Heart left ventricle (tissue), 13 donors: ENCODE measurements at regions not wholly inside any gene's neighbourhood (a gene's known extent, or its start where the extent isn't known, plus 50 kb on each side); places are given as distances from the start of the nearest gene placed in this dataset.

Experiments used
- POLR2A ChIP-seq, 2 donors: fragments of 450-650 bp; IDR thresholded peaks; one replicate each; pipeline ENCODE4 v1.6.1; 2017; ENCODE audit warnings: antibody characterized with exemption in 2 of 2, mild to moderate bottlenecking in 2 of 2, moderate library complexity in 2 of 2
- TF ChIP-seq, protein P1 (sequence below), 12 donors: fragments of 200-600 bp; sonication (generic) in 4 of 12; IDR thresholded peaks; one replicate each; pipeline versions ENCODE4 v1.5.0 to v1.8.0; 2018 to 2022; ENCODE audit warnings: antibody characterized with exemption in 12 of 12, mild to moderate bottlenecking in 5 of 12
- donor health status: ischemic (EF 13 %, LVEDD 7.1; RV severe dilation, severe dysfunction).
- donor health status: DM: no; HTN: yes; CAD: no.
- donor health status: DM: no; HTN: no; CAD: no.
- donor health status: ischemic (EF 25% LVEDD 6.9; RV normal size, moderate dysfunction).
- donor health status: ischemic (EF 25% LVEDD 5.7; RV mildly dilated, moderate dysfunction).
- donor health status: ischemic (EF 35%, LVEDD 5.7; RV mildly dilated, moderate dysfunction).
- donor health status: nonischemic (EF 11% LVEDD 7.7; RV severe dilation, severe dysfunction).
- donor health status: DM: yes; HTN: yes; CAD: no.
- donor health status: PGD.
- donor health status: ischemic (EF 29% LVEDD 5.4; RV normal size, mild dysfunction).
- donor health status: nonischemic (EF 23%, LVEDD 6.1; RV moderate dilation, normal function).

DNA sequence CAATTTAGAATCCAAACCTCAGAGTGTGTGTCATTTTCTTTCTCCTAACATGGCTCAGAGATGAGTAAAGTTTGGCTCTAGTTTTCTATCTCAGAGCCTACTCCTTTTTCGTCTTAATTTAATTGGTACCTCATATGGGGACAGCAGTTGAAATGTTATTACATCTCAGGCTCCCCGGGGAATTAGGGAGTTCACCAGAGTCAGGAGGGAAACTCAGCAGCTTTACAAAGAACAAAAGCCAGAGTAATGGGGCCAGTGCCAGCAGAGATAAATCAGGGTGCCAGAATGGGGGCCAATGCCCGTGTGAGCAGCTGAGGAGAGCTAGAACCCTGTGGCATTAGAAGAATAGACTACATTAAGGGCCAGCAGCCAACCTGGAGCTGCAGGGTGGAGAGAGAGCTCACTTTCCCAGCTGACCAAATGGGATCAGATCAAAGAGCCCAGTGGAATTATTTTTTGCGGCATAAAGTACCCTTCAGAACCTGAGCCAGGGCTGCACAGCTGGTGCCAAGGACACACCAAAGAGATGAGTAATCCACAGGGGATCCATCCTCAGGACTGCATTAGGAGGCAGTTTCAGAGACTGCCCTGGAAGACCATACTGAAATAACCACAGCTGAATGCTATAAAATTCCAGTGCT is 207.1 kb upstream of the DKK2 start:
- no peak for TF ChIP-seq POLR2A (IDR thresholded peaks at IDR 0.05)
- TF ChIP-seq, protein P1, sequence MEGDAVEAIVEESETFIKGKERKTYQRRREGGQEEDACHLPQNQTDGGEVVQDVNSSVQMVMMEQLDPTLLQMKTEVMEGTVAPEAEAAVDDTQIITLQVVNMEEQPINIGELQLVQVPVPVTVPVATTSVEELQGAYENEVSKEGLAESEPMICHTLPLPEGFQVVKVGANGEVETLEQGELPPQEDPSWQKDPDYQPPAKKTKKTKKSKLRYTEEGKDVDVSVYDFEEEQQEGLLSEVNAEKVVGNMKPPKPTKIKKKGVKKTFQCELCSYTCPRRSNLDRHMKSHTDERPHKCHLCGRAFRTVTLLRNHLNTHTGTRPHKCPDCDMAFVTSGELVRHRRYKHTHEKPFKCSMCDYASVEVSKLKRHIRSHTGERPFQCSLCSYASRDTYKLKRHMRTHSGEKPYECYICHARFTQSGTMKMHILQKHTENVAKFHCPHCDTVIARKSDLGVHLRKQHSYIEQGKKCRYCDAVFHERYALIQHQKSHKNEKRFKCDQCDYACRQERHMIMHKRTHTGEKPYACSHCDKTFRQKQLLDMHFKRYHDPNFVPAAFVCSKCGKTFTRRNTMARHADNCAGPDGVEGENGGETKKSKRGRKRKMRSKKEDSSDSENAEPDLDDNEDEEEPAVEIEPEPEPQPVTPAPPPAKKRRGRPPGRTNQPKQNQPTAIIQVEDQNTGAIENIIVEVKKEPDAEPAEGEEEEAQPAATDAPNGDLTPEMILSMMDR (IDR thresholded peaks at IDR 0.05): no peak
